HL-60 (cell line): ENCODE measurements at regions not wholly inside any gene's neighbourhood (a gene's known extent, or its start where the extent isn't known, plus 50 kb on each side); places are given as distances from the start of the nearest gene placed in this dataset.

Experiments
- CTCF ChIP-seq: IDR thresholded peaks from one replicate; pipeline ENCODE4 v1.5.1; 2011; ENCODE audit warnings: low read length, control low read depth, inconsistent platforms; ENCODE audit not compliant: insufficient read depth
- SPI1 ChIP-seq: IDR thresholded peaks from 2 replicates; pipeline ENCODE4 v1.6.1; 2012; ENCODE audit warnings: low read depth, mild to moderate bottlenecking, borderline replicate concordance

DNA sequence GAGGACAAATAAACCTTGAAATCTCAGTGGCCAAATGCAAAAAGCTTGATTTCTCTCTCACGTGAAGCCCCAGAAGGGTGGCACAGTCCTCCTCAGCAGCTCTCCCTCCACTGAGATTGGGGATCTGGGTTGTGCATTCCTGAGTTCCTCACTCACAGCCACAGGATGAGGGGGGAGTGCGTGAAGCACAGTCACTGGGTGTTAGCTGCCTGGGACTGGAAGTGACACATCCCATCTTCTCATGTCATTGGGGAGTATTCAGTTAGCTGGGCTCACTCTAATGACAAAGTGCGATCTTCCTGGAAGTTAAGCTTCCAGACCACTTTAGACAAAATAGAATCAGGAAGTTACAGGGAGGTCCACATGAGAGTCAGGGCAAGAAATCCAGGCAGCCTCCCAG is 192.2 kb upstream of the LRFN2 start:
- no peak for TF ChIP-seq CTCF
- TF ChIP-seq SPI1 = no peak
